Fibroblast of the aortic adventitia (primary cell): ENCODE measurements at regions not wholly inside any gene's neighbourhood (a gene's known extent, or its start where the extent isn't known, plus 50 kb on each side); places are given as distances from the start of the nearest gene placed in this dataset.
A peak's percentile ranks its signal among the peaks of the same experiment; 100 is the strongest.

Experiments
- DNase-seq: peaks from one replicate; pipeline ENCODE4 v3.0.0-alpha.2; 2010; ENCODE audit warnings: low read depth
- H3K4me3 ChIP-seq: 2 replicates; pipeline ENCODE4 v1.5.1; 2011; ENCODE audit warnings: low read depth, mild to moderate bottlenecking, control low read depth, low read length, moderate library complexity
- CTCF ChIP-seq: IDR thresholded peaks from 2 replicates; pipeline ENCODE4 v1.5.1; 2011; ENCODE audit warnings: mild to moderate bottlenecking, low read length, control low read depth, inconsistent platforms; ENCODE audit not compliant: insufficient read depth

GRCh38 chr10:111750165-111750849 is 433.3 kb downstream of the GPAM start:
- H3K4me3 ChIP-seq: no peak overlapping the region
- DNase-seq: no peak
- no peak for TF ChIP-seq CTCF

DNA sequence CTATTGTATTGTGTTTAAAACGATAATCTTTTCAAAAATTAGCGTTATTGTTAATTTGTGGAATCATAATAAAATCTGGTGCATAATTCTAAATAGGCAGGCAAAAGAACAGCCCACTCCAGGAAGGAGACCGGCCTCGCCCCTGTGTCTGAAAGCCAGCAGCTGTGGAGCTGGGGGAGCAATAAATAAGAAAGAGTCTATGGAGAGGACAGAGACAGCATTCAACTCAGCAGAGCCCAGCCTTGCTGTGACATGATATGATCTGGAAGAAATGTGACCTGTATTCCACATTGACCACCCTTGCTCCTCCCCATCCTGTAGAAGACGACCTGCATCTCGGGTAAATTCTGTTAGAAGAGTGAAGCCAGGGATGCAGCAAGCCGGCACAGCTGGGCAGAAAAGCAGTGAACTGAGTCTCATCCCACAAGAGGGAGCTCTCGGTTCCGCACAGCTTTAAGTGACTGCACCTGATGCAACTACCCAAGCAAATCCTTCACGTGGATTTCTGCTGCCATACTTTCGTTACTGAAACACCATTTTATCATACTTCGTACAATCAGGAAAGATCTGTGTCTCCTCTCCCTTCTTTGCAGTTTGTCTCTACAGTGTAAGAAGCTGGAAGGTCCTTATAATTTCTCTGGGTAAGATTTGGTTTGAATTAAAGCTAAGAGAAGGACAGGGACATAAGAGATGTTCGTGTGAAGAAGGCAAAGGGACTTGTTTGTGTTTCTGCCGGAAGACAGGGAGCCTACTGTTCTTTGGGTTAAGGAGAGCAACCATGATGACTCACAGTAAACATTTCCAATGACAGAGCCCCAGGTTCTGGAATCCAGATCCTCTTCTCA is 427.1 kb downstream of the GPAM start:
- peak; percentile 49 for DNase-seq
- TF ChIP-seq CTCF: peak; percentile 51
- no peak overlapping the region for H3K4me3 ChIP-seq

- no peak overlapping the region for H3K4me3 ChIP-seq
- no peak for TF ChIP-seq CTCF
- no peak for DNase-seq
These were observed 425.0 kb downstream of the GPAM start for GRCh38 chr10:111758593-111758992.

GRCh38 chr10:111762114-111762513 is 421.5 kb downstream of the GPAM start:
- no peak for TF ChIP-seq CTCF
- no peak for DNase-seq
- no peak overlapping the region for H3K4me3 ChIP-seq

- DNase-seq: no peak
- no peak overlapping the region for H3K4me3 ChIP-seq
- TF ChIP-seq CTCF: no peak
These were observed 418.3 kb downstream of the GPAM start for GRCh38 chr10:111765216-111765615.

DNA sequence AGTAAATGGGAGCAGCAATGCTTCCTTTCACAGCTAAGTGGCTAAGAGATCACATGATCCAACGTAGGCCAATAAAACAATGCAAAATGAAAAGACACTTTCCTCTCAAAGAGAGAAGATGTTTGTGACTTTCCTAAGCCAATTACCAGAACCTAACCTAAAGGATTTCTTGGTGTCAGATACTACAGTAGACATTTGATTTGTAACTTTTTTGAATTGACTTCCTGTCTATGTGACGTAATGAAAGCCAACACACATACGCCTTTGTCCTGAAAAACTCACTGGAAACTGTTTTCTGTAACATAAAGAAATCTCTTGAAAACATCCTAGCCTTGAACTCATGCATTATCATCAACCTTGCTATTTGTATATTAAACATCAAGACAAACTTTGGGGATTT is 417.1 kb downstream of the GPAM start:
- no peak for DNase-seq
- TF ChIP-seq CTCF: no peak
- no peak overlapping the region for H3K4me3 ChIP-seq

DNA sequence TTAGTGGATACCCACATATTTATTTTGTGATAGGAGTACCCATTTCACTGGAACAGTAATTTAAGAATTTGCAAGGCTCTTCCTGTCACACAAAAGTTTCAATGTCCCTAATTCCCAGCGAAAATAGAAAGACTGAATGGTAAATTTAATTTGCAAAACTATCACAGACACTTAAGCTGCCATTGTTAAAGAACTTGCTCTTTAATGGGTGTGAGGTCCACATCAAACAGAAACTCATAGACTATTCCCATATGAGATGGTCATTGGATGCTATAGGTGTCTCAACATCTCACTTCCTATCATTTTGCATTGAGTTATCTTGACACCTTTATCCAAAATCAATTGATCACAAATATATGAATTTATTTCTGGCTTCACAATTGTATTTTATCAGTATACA is 415.9 kb downstream of the GPAM start:
- DNase-seq: no peak
- TF ChIP-seq CTCF: no peak
- H3K4me3 ChIP-seq: no peak overlapping the region
